ENCODE measurements at regions not wholly inside any gene's neighbourhood (a gene's known extent, or its start where the extent isn't known, plus 50 kb on each side); places are given as distances from the start of the nearest gene placed in this dataset.

- no peak for DNase-seq
Measured at GRCh38 chr5:3886524-3887451, 291.2 kb downstream of the IRX1 start.

GRCh38 chr5:3888310-3888709 is 292.7 kb downstream of the IRX1 start:
- no peak for DNase-seq

GRCh38 chr5:3889412-3890142 is 293.9 kb downstream of the IRX1 start:
- no peak for DNase-seq

- no peak for DNase-seq
Measured at GRCh38 chr5:3891113-3891512, 295.5 kb downstream of the IRX1 start.

GRCh38 chr5:3893527-3893926 is 297.9 kb downstream of the IRX1 start:
- no peak for DNase-seq

- DNase-seq: no peak
Measured at GRCh38 chr5:3893975-3894374, 298.3 kb downstream of the IRX1 start.

- DNase-seq: no peak
Measured at GRCh38 chr5:3896098-3896497, 300.5 kb downstream of the IRX1 start.

GRCh38 chr5:3899093-3899492 is 303.5 kb downstream of the IRX1 start:
- no peak for DNase-seq

- no peak for DNase-seq
Measured at GRCh38 chr5:3904584-3904983, 309.0 kb downstream of the IRX1 start.

GRCh38 chr5:3905031-3905430 is 309.4 kb downstream of the IRX1 start:
- DNase-seq: no peak

- DNase-seq: no peak
Measured at GRCh38 chr5:3905521-3905920, 309.9 kb downstream of the IRX1 start.

GRCh38 chr5:3911111-3911510 is 315.5 kb downstream of the IRX1 start:
- no peak for DNase-seq

GRCh38 chr5:3911773-3912172 is 316.1 kb downstream of the IRX1 start:
- no peak for DNase-seq

- no peak for DNase-seq
Measured at GRCh38 chr5:3912790-3913189, 317.2 kb downstream of the IRX1 start.

GRCh38 chr5:3913279-3913678 is 317.6 kb downstream of the IRX1 start:
- no peak for DNase-seq

GRCh38 chr5:3925022-3925421 is 329.4 kb downstream of the IRX1 start:
- no peak for DNase-seq

- DNase-seq: no peak
Measured at GRCh38 chr5:3925935-3926334, 330.3 kb downstream of the IRX1 start.

- no peak for DNase-seq
Measured at GRCh38 chr5:3929799-3930198, 334.2 kb downstream of the IRX1 start.

- DNase-seq: no peak
Measured at GRCh38 chr5:3931976-3932375, 336.3 kb downstream of the IRX1 start.

GRCh38 chr5:3933536-3933935 is 337.9 kb downstream of the IRX1 start:
- DNase-seq: no peak

GRCh38 chr5:3933966-3934365 is 338.3 kb downstream of the IRX1 start:
- DNase-seq: no peak

GRCh38 chr5:3943859-3944258 is 348.2 kb downstream of the IRX1 start:
- DNase-seq: no peak

- no peak for DNase-seq
Measured at GRCh38 chr5:3944930-3945329, 349.3 kb downstream of the IRX1 start.
